ENCODE measurements at regions not wholly inside any gene's neighbourhood (a gene's known extent, or its start where the extent isn't known, plus 50 kb on each side); places are given as distances from the start of the nearest gene placed in this dataset.

DNA sequence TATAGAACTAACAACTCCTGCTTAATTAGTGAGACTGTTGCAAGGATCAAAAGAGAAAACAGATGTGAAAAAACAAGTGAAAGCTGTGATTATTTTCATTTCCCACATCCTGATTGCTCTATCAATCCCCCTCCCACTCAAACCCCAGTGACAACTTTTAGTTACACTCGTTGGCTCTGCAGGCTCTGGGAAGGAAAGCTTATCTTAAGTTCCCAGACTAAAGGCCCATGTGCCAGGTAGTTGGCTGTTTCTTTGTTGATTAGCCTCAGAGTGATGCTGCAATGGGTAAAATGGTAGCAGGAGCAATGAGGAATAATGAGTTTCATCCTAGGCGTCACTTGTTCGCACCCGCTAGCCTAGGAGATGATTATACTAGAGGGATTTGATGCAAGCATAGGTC, 133.3 kb upstream of the IFNE start:
- TF ChIP-seq, protein P1, sequence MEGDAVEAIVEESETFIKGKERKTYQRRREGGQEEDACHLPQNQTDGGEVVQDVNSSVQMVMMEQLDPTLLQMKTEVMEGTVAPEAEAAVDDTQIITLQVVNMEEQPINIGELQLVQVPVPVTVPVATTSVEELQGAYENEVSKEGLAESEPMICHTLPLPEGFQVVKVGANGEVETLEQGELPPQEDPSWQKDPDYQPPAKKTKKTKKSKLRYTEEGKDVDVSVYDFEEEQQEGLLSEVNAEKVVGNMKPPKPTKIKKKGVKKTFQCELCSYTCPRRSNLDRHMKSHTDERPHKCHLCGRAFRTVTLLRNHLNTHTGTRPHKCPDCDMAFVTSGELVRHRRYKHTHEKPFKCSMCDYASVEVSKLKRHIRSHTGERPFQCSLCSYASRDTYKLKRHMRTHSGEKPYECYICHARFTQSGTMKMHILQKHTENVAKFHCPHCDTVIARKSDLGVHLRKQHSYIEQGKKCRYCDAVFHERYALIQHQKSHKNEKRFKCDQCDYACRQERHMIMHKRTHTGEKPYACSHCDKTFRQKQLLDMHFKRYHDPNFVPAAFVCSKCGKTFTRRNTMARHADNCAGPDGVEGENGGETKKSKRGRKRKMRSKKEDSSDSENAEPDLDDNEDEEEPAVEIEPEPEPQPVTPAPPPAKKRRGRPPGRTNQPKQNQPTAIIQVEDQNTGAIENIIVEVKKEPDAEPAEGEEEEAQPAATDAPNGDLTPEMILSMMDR (IDR thresholded peaks at IDR 0.05) = no peak
- TF ChIP-seq POLR2AphosphoS5 (IDR thresholded peaks at IDR 0.05) = no peak

All from gastroesophageal sphincter (tissue), 3 donors.